Transverse colon (tissue), 3 donors: ENCODE measurements at regions not wholly inside any gene's neighbourhood (a gene's known extent, or its start where the extent isn't known, plus 50 kb on each side); places are given as distances from the start of the nearest gene placed in this dataset.

Experiments
- CTCF ChIP-seq, 5 experiments: fragments of 200-600 bp in 3 of 5; fragments of 450-650 bp in 2 of 5; sonication (generic) in 3 of 5; IDR thresholded peaks; 1 replicate in 2 of 5; 2 replicates in 3 of 5; pipeline ENCODE4 v1.5.1; 2016 to 2017; ENCODE audit warnings: antibody characterized with exemption in 5 of 5, inconsistent platforms in 3 of 5, mild to moderate bottlenecking in 2 of 5, moderate library complexity in 1 of 5
- EP300 ChIP-seq: sonication (generic); formaldehyde crosslinking; IDR thresholded peaks from one replicate; pipeline ENCODE4 v1.6.1; 2017; ENCODE audit warnings: antibody characterized with exemption, low read depth
- POLR2A ChIP-seq: fragments of 450-650 bp; IDR thresholded peaks from one replicate; pipeline ENCODE4 v1.6.1; 2016; ENCODE audit warnings: antibody characterized with exemption, mild to moderate bottlenecking, moderate library complexity

- TF ChIP-seq CTCF (IDR thresholded peaks at IDR 0.05) (no peak), POLR2A (no peak), EP300 (no peak)
Measured at GRCh38 chr18:22858121-22858520, 75.0 kb upstream of the RBBP8 start.
